ENCODE measurements at regions not wholly inside any gene's neighbourhood (a gene's known extent, or its start where the extent isn't known, plus 50 kb on each side); places are given as distances from the start of the nearest gene placed in this dataset.
"Not testable (repeated sequence)": the region's sequence is repeated elsewhere in the genome, so short reads cannot be mapped to it uniquely, and the experiment has no call there.

DNA sequence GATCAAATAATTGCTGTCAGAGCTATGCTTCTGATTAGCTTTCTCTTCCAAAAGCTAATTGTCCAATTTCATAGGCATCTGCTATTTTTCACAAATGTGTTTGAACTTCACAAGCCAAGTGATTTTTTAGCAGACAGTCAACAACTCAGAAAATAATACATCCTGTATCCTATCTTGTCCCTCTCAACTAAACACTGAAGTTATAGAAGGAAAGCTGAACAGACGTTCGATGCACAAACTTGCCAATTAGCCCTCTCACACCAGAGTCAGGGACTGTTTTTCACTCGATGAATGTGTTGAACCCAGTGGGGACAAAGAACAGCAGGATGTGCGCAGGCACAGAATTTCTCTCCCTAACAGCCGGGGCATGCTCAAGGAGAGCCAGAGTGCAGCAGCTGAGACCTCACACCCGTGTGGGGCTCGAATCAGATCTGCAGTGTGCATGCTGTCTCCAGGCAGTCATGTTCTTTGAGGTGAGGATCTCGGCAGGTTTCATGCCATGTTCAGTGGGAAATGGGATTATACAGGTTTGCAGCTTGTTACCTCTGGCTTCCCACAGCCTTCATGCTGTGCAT lies 246.7 kb upstream of the SDK2 start:
- no peak for DNase-seq (ENCODE audit: low read depth)

DNA sequence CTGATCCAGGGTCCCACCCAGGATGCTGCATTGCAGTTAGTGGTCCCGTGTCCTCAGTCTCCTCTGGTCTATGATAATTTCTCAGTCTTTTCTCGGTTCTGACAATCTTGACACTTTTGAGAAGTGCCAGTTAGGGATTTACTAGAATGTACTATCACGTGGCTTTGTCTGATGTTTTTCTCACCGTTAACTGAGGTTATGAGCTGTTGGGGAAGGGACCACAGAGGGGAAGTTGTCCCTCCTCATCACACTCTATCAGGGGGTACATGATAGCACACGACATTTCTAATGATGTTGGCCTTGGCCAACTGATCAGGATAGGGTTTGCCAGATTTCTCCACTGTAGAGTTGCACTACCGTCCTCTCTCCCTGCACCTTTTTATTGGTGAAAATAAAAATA lies 250.9 kb upstream of the SDK2 start:
- no peak for DNase-seq (ENCODE audit: low read depth)

DNA sequence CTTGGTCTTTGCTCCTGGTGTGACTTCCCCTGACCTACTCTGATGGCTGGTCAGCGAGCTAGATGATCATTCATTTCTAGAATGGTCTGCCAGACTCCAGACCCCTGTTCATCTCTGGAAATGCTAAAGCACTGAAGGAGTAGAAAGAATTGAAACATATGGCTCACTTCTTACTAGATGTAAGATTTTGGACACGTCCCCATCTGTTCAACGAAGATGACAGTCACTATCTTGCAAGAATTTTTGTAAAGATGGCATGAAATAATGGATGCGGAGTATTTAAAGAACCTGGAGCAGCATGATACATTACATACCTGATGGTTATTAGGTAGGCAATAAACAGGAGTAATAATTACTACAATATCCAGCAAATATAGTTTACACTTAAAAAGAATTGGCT lies 252.7 kb upstream of the SDK2 start:
- no peak for DNase-seq (ENCODE audit: low read depth)

DNA sequence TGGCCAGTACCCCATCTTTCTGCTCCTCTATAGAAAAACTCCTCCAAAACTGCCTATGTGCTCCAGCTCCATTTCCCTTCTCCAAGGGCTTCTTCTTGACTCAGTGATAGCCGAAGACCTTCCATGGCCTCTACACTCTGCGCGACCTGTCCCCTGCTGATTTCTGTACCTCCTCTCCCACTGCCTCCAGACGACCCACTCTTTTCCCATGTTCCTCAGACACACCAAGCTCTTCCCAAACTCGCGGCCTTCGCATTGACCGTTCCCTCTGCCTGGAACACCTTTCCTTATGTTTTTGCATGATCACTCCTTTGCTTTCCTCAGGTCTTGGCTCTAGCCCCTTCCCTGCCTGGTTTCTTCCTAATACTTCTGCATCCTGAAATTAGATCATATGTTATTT lies 255.6 kb upstream of the SDK2 start:
- no peak for DNase-seq (ENCODE audit: low read depth)

DNA sequence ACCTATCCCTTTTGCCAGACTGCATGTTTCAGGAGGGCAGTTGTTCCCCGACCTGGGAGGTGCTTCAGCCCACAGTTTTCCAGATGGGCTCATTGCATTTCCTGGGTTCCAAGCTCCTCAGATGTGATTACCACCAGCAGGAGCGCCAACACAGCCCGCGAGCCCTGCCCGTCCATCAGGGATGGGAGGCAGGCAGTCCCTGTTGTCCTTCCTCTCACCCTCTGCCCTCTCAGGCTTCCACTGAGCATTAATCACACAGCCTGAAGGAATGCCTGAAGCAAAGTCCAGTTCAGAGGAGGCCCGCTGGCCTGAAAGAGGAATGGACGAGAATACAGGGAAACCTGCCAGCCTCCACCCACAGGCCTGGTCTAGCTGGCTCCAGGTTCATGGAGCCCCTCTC lies 256.3 kb upstream of the SDK2 start:
- DNase-seq (ENCODE audit: low read depth), result no peak

DNA sequence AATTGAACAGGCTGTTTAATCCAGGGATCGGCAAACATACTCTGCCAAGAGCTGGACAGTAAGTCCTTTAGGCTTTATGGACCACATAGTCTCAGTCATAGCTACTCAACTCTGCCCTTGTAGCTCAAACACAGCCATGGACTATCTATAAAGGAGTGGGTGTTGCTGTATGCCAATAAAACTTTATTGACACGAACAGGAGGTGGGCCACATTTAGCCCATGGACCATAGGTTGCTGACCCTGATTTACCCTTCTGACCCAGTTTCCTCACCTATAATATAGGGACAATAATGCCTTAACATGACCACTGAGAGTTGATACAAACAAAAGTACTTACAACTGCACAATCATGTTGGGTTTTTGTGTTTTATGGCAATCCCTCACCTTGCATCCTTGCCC lies 257.0 kb upstream of the SDK2 start:
- no peak for DNase-seq (ENCODE audit: low read depth)

DNA sequence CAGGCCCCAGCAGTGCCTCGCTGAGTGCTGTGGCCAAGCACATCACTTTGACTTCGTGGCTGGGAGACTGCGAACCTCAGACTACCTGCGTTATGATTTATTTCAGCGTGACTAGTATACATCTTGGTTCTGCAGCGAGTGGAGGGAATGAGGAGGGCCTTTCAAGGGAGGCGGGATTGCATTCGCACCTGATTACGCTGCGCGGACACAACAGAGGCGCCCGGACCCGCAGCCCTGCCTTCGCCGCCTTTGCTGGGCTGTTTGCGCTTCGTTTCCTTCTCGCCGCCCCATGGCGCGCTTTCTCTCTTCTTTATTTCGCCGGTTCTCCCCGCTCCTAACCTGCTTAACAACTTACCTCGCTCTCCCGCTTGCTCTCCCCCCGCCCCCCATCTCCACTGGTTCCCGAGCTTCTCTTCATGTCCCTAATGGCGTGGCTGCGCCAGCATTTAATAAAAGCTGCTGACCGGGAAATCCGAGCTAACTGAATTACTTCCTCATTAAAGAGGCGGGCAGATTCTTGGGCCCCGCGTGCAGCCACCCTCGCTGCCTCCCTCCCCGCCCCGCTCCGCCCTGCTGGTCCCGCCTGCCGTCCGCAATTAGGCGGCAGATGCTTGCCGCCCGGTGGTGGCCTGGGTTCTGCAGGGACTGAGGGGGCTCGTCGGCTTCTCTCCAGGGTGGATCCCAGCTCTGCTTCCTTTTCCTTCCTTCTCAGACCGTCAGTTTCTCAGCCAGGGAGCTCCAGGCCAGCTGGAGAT lies 257.6 kb upstream of the SDK2 start:
- DNase-seq (ENCODE audit: low read depth), result no peak

DNA sequence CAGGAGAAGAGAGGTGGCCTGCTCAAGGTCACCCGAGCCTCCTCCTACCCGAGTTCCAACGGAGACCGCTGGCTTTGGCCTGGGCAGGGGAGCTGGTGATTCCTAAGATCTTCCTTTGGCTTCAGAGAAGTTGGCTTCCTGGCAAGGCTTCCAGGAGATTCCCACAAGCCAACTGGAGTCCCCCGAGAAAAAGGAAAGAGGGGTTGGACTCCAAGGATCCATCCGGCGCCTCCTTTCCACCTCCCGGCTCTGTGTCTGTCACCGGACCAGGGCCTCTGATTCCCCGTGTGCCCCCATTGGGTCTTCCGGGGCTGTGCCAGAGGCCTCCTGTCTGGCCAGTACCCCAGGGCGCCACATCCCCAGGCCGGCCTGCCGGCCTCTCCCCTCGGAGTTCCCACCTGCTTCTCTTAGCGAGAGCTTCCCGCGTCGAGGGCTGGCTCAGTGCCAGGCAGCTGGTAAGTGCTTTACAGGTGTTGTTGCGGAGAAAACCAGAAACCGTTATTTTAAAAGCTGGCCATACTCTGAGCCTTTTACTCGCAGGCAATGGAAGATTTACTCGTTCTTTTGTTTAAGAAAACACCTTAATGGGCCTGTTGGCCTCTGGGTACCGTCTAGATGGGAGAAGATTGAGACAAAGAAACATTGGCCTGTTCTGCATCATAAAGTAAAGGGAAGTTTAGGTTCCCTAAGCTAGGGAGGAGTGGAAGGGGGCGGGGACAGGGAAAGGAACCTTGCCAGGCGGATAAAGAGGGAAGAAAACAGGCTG lies 258.4 kb upstream of the SDK2 start:
- DNase-seq (ENCODE audit: low read depth), result no peak

DNA sequence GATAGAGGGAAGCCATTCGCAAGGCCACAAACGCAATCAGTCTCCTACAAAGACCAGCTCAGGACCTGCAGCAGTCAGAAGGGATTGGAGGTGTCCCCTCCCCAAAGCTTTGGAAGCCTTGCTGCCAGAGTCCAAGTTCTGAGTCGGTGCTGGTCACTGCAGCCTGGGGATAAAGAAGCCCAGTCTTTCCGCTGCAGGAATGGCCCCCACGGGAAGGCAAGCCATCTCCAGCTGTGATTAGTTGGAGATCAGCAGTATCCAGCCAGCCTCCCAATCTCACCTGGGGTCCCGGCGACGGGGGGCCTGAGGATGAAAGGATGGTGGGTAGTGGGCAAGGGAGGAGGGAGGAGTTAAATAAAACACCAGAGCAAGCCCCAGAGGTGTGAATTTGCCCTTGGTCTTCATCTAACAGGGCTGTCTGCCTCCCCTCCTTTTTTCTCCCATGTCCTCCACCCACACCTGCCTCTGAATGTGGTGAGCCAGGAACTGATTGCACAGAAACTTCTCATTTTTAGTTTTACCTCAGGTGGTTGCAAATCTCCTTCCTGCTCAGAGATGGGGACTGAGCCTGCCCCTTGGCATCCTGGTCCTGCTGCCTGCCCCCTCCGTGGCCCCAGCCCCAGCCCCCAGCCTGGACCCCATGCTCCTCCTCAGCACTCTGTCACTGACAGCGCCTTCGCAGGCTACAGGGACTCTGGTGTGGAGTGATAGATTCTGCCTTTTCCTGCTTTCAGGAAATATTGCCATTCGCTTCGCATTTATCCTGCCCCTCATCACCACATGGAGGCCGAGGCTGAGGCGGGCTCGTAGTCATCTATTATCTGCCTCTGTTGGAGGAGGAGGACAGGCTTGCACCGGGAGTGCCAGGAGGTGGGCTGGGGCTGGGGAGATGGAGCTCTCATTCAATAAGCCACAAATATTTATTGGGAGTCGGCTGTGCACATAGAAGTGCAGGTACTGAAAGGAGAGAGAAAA lies 262.9 kb upstream of the SDK2 start:
- DNase-seq (ENCODE audit: low read depth), result no peak

DNA sequence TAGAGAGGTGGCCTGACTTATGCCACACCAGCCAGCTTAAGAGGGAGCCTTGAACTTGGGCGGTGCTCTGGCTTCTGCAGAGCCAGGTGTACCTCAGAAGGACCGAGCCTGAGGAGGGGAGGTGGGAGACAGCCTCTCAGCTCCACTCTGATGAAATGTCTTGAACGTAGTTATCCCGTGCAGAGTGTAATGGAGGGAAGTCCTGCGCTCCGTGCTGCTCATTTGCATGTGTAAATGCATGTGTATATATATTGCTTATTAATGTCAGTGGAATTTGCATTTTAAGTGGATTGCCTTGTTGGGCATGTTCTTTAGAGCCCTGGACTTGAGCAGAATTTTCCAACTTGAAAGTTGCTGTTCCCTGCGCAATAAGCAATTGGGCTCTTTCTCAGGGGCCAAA lies 264.9 kb upstream of the SDK2 start:
- no peak for DNase-seq (ENCODE audit: low read depth)

DNA sequence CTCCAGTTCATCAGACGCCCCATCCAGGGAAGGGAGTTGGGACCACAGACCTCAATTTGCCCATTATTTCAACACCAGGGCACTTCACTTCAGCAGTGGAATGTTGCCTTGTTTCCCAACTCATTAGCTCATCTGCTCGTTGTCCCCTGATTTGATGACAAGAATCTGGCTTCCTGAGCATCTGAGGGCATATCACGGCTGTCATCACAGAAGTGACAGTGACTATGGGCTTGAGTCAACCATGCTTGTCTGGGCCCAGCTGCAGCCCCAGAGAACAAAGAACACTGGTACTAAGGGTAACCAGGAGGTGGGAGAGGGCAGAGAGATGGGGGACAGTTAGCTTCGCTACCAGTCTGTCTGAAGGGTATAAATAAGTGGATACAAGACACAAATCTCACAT lies 266.0 kb upstream of the SDK2 start:
- no peak for DNase-seq (ENCODE audit: low read depth)

DNA sequence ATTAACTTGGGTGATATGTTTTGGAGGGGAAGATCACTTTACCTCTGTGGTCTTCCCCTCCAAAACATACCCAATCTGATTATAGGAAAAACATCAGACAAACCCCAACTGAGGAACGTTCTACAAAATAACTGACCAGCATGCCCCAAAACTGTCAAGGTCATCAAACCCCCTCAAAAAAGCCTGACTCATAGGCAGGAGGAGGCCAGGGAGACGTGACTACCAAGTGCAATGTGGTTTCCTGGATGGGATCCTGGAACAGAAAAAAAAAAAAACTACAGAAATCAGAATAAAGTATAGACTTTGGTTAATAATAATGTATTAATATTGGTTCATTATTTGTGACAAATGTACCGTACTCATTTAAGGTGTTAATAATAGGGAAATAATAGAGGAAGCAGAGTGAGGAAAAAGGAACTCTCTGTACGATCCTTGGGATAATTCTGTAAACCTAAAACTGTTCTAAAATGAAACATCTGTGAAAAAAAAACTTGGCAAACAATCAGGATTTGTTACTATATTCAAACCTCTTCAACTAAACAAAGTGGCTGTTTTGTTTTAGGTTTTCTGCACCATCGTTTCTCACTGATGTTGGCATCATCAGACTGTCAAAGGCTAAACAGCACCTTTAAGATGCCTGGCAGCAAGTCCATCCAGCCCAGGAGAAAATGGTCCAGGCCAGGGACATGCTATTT lies 266.7 kb upstream of the SDK2 start:
- DNase-seq (ENCODE audit: low read depth), result no peak

DNA sequence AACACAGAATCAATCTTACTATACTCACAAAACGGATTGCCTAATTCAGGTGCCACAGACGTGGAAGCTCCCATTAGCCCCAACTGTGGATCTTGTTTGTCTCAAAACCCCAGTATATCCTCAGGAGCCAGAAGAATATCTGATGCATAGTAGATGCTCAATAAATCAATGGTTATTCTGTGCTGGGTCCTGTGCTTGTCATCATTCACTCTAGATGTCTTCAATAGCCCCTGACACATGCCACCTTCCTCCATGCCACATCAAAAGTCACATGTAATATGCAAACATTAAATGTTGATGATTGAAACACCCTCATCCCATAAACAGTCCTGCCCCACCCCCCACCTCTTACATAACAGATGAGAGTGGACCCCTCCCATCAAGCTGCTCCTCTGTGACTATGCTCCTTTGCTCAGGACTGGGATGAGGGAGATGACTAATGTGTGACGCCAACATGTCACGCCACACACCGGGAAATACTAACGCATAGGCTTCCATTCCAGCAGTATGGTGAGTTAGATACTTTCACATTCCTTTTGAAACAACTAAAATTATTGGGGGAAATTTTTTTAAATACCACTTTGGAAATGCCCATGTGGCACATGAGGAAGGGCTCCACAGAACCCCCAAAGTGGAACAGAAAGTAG lies 267.6 kb upstream of the SDK2 start:
- DNase-seq (ENCODE audit: low read depth), result no peak

DNA sequence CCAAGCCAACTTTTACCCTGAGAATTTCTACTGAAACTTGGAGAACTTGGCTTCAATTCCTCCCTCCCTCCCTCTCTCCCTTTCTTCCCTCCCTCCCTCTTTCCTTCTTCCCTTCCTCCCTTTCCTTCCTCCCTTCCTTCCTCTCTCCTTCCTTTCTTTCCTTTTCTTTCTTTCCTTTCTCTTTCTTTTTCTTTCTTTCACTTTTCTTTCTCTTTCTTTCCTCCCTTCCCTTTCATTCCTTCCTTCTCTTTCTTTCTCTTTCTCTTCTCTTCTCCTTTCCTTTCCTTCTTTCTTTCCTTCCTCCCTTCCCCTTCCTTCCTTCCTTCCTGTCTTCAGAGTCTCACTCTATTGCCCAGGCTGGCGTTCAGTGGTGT lies 268.1 kb upstream of the SDK2 start:
- no peak for DNase-seq (ENCODE audit: low read depth)

DNA sequence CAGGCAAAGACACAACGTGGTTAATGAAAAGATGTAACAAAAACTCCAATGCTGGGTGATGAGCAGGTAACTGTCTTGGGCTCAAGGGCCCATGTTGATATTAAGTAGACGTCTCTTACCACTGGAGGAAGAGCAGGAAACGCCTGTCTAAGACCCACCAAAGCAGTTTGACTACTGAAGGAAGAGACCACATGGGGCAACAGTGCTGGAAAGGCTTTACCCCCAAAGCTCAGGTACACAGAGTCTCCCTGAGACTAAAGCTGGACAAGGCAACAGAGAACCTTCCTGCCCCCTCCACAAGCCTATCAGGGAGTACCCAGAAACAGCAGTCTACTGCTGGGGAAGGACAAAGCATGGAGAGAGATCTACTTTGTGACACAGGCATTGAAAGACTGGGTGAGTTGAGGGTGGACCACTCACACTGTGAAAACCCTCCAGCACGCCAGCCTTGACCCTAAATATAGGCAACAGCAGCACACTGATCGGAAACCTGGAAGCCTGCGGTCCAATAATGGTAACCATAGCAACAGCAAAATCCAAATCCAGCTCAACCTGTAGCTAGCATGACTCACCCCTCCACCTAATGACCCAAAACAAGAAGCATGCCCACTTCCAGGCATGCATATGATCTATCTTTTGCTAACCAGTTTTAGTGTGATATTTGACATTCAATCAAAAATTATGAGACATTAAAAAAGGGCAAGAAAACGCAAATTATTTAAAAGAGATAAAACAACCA lies 270.5 kb upstream of the SDK2 start:
- no peak for DNase-seq (ENCODE audit: low read depth)

DNA sequence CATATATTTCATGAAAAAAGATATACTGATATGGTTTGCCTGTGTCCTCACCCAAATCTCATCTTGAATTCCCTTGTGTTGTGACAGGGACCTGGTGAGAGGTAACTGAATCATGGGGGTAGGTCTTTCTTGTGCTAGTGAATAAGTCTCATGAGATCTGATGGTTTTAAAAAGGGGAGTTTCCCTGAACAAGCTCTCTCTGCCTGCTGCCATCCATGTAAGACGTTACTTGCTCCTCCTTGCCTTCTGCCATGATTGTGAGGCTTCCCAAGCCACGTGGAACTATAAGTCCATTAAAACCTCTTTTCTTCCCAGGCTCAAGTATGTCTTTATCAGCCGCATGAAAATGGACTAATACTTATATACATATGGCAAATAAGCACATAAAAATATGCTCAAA lies 274.8 kb upstream of the SDK2 start:
- DNase-seq (ENCODE audit: low read depth), result not testable (repeated sequence)

DNA sequence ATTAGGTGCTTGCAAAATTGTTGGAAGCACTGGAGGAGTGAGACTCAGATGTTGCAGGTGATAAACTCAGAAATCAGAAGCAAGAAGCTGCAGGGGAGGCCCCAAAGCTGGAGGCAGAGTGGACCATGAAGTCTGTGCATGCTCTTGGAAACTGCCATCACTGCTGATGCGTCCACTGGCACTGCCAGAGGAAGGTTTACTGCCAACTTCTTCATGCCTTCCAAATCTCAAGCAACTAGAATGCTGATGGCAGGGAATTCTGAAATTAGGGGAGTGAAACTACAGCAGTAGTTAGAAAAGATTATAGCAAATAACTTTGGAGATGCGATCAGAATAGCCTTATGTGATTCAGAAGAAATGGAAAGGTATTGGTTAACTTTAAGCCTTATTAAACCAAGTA lies 277.1 kb upstream of the SDK2 start:
- DNase-seq (ENCODE audit: low read depth), result no peak

DNA sequence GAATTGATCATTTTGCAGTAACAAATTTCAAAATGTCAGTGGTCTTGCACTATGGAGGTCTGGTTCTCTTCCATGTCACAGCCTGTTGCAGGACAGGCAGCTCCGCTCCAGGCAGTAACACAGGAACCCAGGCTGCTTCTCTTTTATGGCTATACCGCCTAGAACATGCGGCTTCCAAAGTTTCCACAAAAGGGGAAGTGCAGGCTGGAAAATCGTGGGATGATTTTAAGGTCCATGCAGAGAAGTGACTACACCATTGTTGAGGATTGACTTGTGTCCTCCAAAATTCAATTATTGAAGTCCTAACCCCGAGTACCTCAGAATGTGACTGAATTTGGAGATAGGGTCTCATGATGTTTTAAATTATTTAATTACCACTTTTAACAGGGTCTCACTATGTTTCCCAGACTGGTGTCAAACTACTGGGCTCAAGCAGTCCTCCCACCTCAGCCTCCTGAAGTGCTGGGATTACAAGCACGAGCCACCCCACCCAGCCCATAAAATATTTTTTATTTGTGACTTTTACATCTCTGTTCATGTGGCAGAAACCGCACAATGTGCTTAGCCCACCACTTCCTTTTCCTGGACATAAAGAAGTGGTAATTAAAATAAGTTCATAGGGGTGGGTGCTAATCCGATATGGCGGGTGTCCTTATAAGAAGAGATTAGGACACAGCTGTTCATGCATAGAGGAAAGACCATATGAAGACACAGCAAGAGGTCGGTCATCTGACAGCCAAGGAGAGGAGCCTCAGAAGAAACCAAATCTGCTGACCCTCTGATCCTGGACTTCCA lies 279.2 kb upstream of the RPL38 start:
- DNase-seq (ENCODE audit: low read depth), result no peak

DNA sequence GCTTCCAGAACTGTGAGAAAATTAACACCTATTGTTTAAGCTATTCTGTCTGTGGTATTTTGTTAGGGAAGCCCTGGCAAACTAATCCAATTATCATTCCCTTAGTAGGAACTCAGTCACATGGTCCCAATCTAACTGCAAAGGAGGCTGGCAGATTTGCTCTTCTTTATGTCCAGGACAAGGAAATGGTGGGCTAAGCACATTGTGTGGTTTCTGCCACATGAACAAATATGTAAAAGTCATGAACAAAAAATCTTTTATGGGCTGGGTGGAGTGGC lies 278.6 kb upstream of the RPL38 start:
- DNase-seq (ENCODE audit: low read depth), result no peak

DNA sequence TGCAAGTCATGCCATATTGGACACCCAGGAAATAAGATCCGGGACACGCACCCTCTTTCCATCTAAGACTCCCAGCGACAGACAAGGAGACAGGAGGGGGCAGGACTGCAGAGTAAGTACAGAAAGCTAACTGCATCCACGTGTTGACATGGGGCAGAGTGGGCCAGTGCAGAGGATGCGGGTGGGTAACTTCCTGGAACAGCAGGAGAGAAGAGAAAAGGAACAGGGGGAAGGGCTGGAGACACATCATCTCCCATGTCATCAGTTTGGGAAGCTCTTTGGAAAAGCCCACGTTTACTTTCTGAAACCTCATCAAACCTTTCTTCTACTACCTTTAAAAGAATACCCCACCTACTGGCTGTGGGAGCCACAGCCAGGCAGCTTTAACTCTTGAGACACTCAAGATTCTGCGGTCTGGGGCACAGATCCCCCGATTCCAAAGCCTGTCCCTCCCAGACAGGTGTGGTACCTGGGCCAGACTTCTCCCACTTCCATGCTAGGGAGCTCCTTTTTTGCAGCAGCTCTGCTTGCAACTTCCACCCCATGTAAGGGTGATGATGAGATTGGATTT lies 273.5 kb upstream of the RPL38 start:
- DNase-seq (ENCODE audit: low read depth), result no peak
